Vagina (tissue), 2 donors: ENCODE measurements at regions not wholly inside any gene's neighbourhood (a gene's known extent, or its start where the extent isn't known, plus 50 kb on each side); places are given as distances from the start of the nearest gene placed in this dataset.

Experiments used
- POLR2A ChIP-seq, 2 donors: fragments of 450-650 bp; IDR thresholded peaks; one replicate each; pipeline ENCODE4 v1.6.1; 2017; ENCODE audit warnings: antibody characterized with exemption in 2 of 2, mild to moderate bottlenecking in 2 of 2, moderate library complexity in 2 of 2
- POLR2AphosphoS5 ChIP-seq, 2 donors: sonication (generic); formaldehyde crosslinking; IDR thresholded peaks; one replicate each; pipeline ENCODE4 v1.9.0; 2017; ENCODE audit warnings: antibody characterized with exemption in 2 of 2, mild to moderate bottlenecking in 2 of 2, low read depth in 1 of 2; ENCODE audit not compliant: insufficient read depth in 1 of 2
- TF ChIP-seq, protein P1 (sequence below), 3 experiments: fragments of 450-650 bp in 2 of 3; fragments of 200-600 bp in 1 of 3; sonication (generic) in 1 of 3; IDR thresholded peaks; one replicate each; pipeline ENCODE4 v1.5.1; 2017 to 2019; ENCODE audit warnings: antibody characterized with exemption in 3 of 3, mild to moderate bottlenecking in 2 of 3, moderate library complexity in 2 of 3

DNA sequence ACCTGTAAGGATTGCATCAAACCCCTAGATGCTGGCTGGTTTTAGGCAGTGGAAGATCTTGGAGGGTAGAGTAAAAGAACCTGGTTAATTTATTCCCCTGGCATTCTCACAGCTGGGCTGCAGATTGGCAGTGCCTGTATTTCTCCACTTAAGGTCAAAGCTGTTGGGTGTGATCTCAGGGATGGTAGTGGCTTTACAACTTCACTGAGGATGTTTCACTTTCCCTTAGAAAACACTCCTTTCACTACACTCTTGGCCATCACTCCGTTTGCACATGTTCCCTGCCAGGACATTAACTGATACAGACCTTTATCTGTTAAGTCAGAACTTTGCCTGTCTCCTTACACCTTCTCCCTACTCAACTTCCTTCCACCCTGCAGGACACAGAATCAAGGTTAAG is 779.1 kb upstream of the SEMA6D start:
- TF ChIP-seq, protein P1, sequence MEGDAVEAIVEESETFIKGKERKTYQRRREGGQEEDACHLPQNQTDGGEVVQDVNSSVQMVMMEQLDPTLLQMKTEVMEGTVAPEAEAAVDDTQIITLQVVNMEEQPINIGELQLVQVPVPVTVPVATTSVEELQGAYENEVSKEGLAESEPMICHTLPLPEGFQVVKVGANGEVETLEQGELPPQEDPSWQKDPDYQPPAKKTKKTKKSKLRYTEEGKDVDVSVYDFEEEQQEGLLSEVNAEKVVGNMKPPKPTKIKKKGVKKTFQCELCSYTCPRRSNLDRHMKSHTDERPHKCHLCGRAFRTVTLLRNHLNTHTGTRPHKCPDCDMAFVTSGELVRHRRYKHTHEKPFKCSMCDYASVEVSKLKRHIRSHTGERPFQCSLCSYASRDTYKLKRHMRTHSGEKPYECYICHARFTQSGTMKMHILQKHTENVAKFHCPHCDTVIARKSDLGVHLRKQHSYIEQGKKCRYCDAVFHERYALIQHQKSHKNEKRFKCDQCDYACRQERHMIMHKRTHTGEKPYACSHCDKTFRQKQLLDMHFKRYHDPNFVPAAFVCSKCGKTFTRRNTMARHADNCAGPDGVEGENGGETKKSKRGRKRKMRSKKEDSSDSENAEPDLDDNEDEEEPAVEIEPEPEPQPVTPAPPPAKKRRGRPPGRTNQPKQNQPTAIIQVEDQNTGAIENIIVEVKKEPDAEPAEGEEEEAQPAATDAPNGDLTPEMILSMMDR (IDR thresholded peaks at IDR 0.05), result no peak
- TF ChIP-seq POLR2A (IDR thresholded peaks at IDR 0.05) (no peak), POLR2AphosphoS5 (IDR thresholded peaks at IDR 0.05; ENCODE audit: insufficient read depth in 1 of 2, low read depth in 1 of 2) (no peak)
